Upper lobe of right lung (tissue), 1 donor: ENCODE measurements at regions not wholly inside any gene's neighbourhood (a gene's known extent, or its start where the extent isn't known, plus 50 kb on each side); places are given as distances from the start of the nearest gene placed in this dataset.

Source experiments
- ATAC-seq: fragments of 200-7000 bp; cut with Tn5 transposase; one replicate; pipeline ENCODE4 v1.9.1; 2020; ENCODE audit warnings: mild to moderate bottlenecking, moderate library complexity
- DNase-seq: peaks from one replicate; pipeline ENCODE4 v3.0.0-alpha.2; 2020
- H3K27ac ChIP-seq: fragments of 200-600 bp; one replicate; pipeline ENCODE4 v1.8.0; 2022
- H3K27me3 ChIP-seq: fragments of 200-600 bp; one replicate; pipeline ENCODE4 v1.8.0; 2022; ENCODE audit warnings: mild to moderate bottlenecking
- H3K36me3 ChIP-seq: fragments of 200-600 bp; one replicate; pipeline ENCODE4 v1.8.0; 2022
- H3K4me1 ChIP-seq: fragments of 200-600 bp; one replicate; pipeline ENCODE4 v1.8.0; 2022
- H3K4me3 ChIP-seq: fragments of 200-600 bp; one replicate; pipeline ENCODE4 v1.8.0; 2022; ENCODE audit warnings: mild to moderate bottlenecking
- H3K9me3 ChIP-seq: fragments of 200-600 bp; one replicate; pipeline ENCODE4 v1.8.0; 2022
- intact Hi-C: fragments of 100-400 bp; cut with DNase I; formaldehyde crosslinking; loops from one replicate; pipeline ENCODE4 v1.11.0; 2022
- TF ChIP-seq, protein P1 (sequence below): fragments of 200-600 bp; IDR thresholded peaks from one replicate; pipeline ENCODE4 v1.8.0; 2022; ENCODE audit warnings: antibody characterized with exemption
- donor health status: DM: no; HTN: yes; CAD: no; lungs with severe emphysema.

DNA sequence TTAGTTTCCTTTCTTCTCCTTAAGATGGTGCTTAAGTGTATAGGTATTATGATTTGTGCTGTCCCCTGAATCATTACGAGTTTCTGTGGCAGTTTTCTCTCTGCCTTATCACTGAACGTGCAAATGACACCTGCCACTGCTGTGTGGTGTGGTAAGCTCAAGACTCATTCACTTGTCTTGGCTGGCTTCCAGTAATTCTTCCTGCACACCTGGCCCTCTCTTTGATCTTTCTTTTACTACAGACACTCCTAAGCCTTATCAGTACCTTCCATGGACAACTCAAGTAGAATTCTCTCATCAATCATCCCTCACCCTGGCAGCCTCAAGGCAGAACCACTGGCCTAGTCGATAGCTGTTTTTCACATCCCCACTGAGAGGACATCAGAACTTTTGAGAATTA, 82.6 kb upstream of the ADAMTS19 start:
- no peaks in the 10 kb centered on the region for H3K36me3 ChIP-seq
- no peaks in the 10 kb centered on the region for H3K9me3 ChIP-seq
- no peak overlapping the region for H3K4me3 ChIP-seq
- ATAC-seq: no peak
- no peak for DNase-seq
- intact Hi-C loops: no loop called here
- TF ChIP-seq, protein P1, sequence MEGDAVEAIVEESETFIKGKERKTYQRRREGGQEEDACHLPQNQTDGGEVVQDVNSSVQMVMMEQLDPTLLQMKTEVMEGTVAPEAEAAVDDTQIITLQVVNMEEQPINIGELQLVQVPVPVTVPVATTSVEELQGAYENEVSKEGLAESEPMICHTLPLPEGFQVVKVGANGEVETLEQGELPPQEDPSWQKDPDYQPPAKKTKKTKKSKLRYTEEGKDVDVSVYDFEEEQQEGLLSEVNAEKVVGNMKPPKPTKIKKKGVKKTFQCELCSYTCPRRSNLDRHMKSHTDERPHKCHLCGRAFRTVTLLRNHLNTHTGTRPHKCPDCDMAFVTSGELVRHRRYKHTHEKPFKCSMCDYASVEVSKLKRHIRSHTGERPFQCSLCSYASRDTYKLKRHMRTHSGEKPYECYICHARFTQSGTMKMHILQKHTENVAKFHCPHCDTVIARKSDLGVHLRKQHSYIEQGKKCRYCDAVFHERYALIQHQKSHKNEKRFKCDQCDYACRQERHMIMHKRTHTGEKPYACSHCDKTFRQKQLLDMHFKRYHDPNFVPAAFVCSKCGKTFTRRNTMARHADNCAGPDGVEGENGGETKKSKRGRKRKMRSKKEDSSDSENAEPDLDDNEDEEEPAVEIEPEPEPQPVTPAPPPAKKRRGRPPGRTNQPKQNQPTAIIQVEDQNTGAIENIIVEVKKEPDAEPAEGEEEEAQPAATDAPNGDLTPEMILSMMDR: no peak
- H3K27ac ChIP-seq: no peak overlapping the region
- H3K4me1 ChIP-seq: no peaks in the 10 kb centered on the region
- no peaks in the 10 kb centered on the region for H3K27me3 ChIP-seq

DNA sequence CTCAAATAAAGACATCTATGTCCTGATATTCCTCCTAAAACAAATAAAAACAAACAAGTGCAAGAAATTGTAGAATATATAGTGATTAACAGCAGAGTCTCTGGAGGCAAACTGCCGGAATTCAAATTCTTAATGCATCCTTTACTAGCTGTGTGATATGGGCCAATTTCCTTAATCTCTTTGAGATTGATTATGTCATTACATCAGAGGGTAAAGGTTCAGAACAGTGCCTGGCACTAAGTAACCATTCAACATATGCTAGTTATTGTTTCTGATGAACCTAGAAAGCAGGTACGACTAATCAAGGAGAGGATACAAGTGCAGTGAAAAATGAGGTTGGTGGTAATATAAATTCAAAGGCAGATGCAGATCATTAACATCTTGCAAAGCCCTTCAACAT, 81.1 kb upstream of the ADAMTS19 start:
- Histone ChIP-seq H3K4me1 (no peaks in the 10 kb centered on the region), H3K27ac (no peak overlapping the region), H3K36me3 (no peaks in the 10 kb centered on the region), H3K4me3 (no peak overlapping the region), H3K27me3 (no peaks in the 10 kb centered on the region), H3K9me3 (no peaks in the 10 kb centered on the region)
- ATAC-seq (no peak), DNase-seq (no peak)
- intact Hi-C loops: no loop called here
- TF ChIP-seq, protein P1: no peak

- intact Hi-C loops: no loop called here
- TF ChIP-seq, protein P1: no peak
- H3K9me3 ChIP-seq: no peaks in the 10 kb centered on the region
- no peaks in the 10 kb centered on the region for H3K4me1 ChIP-seq
- ATAC-seq (no peak), DNase-seq (no peak)
- H3K4me3 ChIP-seq: no peak overlapping the region
- no peaks in the 10 kb centered on the region for H3K36me3 ChIP-seq
- H3K27me3 ChIP-seq: no peaks in the 10 kb centered on the region
- no peak overlapping the region for H3K27ac ChIP-seq
Measured at GRCh38 chr5:129379406-129379805, 80.7 kb upstream of the ADAMTS19 start.

DNA sequence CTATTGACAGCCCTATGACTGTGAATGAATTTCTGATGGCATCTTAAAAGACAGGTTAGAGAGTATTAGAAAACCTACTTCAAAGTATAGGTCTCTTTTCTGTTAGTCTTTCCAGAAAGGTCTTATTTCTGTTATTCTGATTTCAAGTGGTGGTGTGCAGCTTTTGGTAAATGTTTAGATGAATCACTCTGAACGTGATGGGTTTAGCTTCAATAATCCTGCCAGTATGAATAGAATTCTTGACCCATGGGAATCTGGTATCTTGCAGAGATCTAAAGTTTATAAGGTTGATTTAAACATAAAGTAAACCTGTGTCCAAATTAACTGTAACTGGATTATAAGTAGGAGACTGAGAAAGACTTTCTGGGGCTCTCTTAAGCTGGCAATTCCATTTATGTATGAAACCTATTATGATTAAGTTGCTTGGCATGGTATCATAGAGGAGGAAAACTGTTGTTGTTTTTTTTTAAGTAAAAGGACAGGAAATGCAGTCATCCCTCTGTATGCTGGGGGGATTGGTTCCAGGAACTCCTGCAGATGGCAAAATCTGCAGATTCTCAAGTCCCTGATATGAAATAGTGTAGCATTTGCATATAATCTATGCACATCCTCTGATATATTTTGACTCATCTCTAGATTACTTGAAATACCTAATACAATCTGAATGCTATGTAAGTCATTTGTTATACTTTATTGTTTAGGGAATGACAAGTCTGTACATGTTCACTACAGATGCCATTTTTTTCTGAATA, 77.0 kb upstream of the ADAMTS19 start:
- Histone ChIP-seq H3K4me3 (no peak overlapping the region), H3K9me3 (no peaks in the 10 kb centered on the region), H3K27ac (no peak overlapping the region), H3K36me3 (no peaks in the 10 kb centered on the region), H3K4me1 (no peaks in the 10 kb centered on the region), H3K27me3 (no peaks in the 10 kb centered on the region)
- intact Hi-C loops: no loop called here
- ATAC-seq: no peak
- DNase-seq: no peak
- TF ChIP-seq, protein P1: no peak

GRCh38 chr5:129384193-129384592, 75.9 kb upstream of the ADAMTS19 start:
- H3K9me3 ChIP-seq: no peaks in the 10 kb centered on the region
- ATAC-seq: no peak
- H3K4me3 ChIP-seq: no peak overlapping the region
- TF ChIP-seq, protein P1: no peak
- intact Hi-C loops: no loop called here
- no peak for DNase-seq
- H3K4me1 ChIP-seq: no peaks in the 10 kb centered on the region
- H3K27ac ChIP-seq: no peak overlapping the region
- no peaks in the 10 kb centered on the region for H3K36me3 ChIP-seq
- H3K27me3 ChIP-seq: no peaks in the 10 kb centered on the region

DNA sequence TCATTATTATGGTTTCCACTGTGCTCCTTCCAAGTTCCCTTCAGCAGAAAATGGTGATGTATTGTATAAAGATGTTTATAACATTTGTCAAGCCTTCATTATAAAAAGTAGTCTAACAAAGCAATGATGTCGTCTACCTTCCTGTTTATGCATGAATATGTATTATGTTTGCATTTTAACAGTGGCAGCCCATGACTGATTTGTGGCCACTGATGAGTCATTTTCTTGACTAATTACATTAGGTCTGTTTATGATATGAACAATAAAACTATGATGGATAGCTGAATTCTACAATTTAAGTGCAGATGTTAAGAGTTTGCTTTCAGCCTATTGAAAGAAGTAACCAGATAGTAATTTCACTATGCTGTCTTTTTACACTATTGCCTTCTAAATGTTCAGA, 75.4 kb upstream of the ADAMTS19 start:
- H3K9me3 ChIP-seq: no peaks in the 10 kb centered on the region
- no peaks in the 10 kb centered on the region for H3K36me3 ChIP-seq
- TF ChIP-seq, protein P1: no peak
- H3K4me3 ChIP-seq: no peak overlapping the region
- H3K4me1 ChIP-seq: no peaks in the 10 kb centered on the region
- no peak for ATAC-seq
- H3K27ac ChIP-seq: no peak overlapping the region
- no peaks in the 10 kb centered on the region for H3K27me3 ChIP-seq
- intact Hi-C loops: no loop called here
- no peak for DNase-seq
